Neural crest cell (in vitro differentiated cells): ENCODE measurements at regions not wholly inside any gene's neighbourhood (a gene's known extent, or its start where the extent isn't known, plus 50 kb on each side); places are given as distances from the start of the nearest gene placed in this dataset.
"Not testable (repeated sequence)": the region's sequence is repeated elsewhere in the genome, so short reads cannot be mapped to it uniquely, and the experiment has no call there.

Experiments
- DNase-seq: peaks from one replicate; pipeline ENCODE4 v3.0.0; 2021; ENCODE audit warnings: low read depth, mixed read lengths, low spot score
- H3K27ac Mint-ChIP-seq: one replicate; pipeline ENCODE4 v1.8.0; 2021; ENCODE audit warnings: mild to moderate bottlenecking, mixed read lengths; ENCODE audit not compliant: unreplicated experiment
- H3K27me3 Mint-ChIP-seq: 2 replicates; pipeline ENCODE4 v1.8.0; 2021; ENCODE audit warnings: low read depth, mild to moderate bottlenecking, mixed read lengths
- H3K36me3 Mint-ChIP-seq: 2 replicates; pipeline ENCODE4 v1.8.0; 2021; ENCODE audit warnings: low read depth, mild to moderate bottlenecking, mixed read lengths
- H3K4me1 Mint-ChIP-seq: 2 replicates; pipeline ENCODE4 v1.8.0; 2021; ENCODE audit warnings: mixed read lengths
- H3K4me3 Mint-ChIP-seq: one replicate; pipeline ENCODE4 v1.8.0; 2021; ENCODE audit warnings: mild to moderate bottlenecking, mixed read lengths
- H3K9me3 Mint-ChIP-seq: 2 replicates; pipeline ENCODE4 v1.8.0; 2021; ENCODE audit warnings: mixed read lengths
- TF ChIP-seq, protein P1 (sequence below): fragments of 200-600 bp; sonication (generic); conservative IDR thresholded peaks from 2 replicates; pipeline ENCODE4 v1.5.0; 2021; ENCODE audit warnings: antibody characterized with exemption, mild to moderate bottlenecking

DNA sequence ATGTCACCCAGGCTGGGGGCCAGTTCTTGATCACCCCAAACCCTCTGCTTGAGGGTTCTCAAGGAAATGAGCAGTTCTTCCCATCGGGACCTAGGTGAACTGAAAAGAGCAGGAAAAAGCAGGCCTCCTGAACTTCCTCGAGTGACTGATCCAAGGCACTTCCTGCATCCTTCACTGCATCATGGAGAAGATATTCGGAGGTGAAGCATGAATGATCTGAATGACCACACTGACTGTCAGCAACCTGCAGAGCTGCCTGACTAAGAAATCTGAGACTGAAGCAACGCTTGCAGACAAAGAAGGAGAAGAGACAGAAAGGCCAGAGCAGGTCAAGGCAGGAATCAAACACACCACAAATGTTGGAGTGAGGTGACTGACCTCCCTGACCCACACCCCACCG, 420.2 kb downstream of the AGTPBP1 start:
- Mint-ChIP-seq H3K27me3 (no peaks in the 10 kb centered on the region), H3K27ac (no peak overlapping the region), H3K4me1 (peaks cover 7% of the 10 kb centered on the region), H3K9me3 (peaks cover 5% of the 10 kb centered on the region), H3K4me3 (no peak overlapping the region), H3K36me3 (peaks cover 2% of the 10 kb centered on the region)
- TF ChIP-seq, protein P1, sequence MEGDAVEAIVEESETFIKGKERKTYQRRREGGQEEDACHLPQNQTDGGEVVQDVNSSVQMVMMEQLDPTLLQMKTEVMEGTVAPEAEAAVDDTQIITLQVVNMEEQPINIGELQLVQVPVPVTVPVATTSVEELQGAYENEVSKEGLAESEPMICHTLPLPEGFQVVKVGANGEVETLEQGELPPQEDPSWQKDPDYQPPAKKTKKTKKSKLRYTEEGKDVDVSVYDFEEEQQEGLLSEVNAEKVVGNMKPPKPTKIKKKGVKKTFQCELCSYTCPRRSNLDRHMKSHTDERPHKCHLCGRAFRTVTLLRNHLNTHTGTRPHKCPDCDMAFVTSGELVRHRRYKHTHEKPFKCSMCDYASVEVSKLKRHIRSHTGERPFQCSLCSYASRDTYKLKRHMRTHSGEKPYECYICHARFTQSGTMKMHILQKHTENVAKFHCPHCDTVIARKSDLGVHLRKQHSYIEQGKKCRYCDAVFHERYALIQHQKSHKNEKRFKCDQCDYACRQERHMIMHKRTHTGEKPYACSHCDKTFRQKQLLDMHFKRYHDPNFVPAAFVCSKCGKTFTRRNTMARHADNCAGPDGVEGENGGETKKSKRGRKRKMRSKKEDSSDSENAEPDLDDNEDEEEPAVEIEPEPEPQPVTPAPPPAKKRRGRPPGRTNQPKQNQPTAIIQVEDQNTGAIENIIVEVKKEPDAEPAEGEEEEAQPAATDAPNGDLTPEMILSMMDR: no peak
- DNase-seq: no peak

DNA sequence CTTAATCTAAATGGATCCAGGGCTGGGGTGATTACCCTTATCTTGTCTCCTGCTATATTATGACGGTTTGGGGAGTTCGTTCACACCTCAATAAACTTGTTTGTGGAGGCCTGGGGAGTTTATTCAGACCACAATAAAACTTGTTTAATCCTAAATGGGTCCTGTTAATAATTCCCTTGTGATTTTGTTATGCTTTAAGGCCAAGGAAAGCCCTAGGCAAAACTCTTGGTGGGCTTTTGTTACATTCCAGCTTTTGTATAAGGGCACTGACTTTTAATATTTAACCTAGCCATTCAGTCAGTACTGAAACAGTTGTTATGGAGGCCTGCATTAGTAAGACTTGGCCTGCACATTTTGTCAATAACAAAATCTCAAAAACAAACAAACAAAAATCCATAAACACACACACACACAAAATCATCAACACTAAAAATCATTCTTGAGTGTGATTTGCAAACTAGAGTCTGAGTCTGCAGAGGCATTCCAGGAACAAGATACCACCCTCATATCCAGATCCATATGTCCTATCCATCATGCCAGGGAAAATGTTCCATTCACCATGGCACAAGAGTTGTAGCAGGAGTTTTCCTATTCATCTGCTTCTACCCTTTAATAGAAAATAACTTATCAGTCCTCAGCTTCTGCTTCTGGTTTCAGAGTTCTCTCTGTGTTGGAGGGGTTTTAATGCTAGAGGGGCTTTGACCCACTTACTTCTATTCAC, 421.7 kb downstream of the AGTPBP1 start:
- Mint-ChIP-seq H3K4me1 (peaks cover 7% of the 10 kb centered on the region), H3K27me3 (no peaks in the 10 kb centered on the region), H3K36me3 (peaks cover 2% of the 10 kb centered on the region), H3K4me3 (no peak overlapping the region), H3K27ac (no peak overlapping the region), H3K9me3 (peaks cover 8% of the 10 kb centered on the region)
- DNase-seq: no peak
- TF ChIP-seq, protein P1: no peak

- H3K4me3 Mint-ChIP-seq, H3K4me1 Mint-ChIP-seq, H3K36me3 Mint-ChIP-seq, H3K27ac Mint-ChIP-seq, DNase-seq, H3K27me3 Mint-ChIP-seq: not testable (repeated sequence)
- H3K9me3 Mint-ChIP-seq: peaks cover 12% of the 10 kb centered on the region
Observed at GRCh38 chr9:85315535-85315934, 426.2 kb downstream of the AGTPBP1 start.

DNA sequence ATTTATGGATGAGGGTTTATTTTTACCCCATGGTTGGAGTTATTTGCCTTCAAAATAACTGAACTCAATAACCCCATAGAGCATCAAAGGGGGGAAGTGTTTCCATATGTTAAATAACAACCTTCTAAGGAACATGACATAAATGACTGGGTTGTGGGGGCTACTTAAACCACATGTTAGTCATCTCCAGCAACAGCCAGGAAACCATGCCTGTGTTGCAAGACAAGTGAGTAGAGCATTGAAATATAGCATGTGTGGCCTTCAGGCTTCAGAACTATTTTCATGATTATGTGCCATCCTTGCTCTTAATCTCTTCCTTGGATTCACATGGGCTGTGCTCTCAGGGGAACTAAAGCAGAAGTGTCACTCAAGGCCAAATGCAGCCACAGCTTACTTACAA, 431.2 kb downstream of the AGTPBP1 start:
- Mint-ChIP-seq H3K4me3 (no peak overlapping the region), H3K4me1 (no peaks in the 10 kb centered on the region), H3K9me3 (peaks cover 7% of the 10 kb centered on the region), H3K36me3 (peaks cover 11% of the 10 kb centered on the region), H3K27ac (no peak overlapping the region), H3K27me3 (no peaks in the 10 kb centered on the region)
- DNase-seq: no peak
- TF ChIP-seq, protein P1: no peak

DNA sequence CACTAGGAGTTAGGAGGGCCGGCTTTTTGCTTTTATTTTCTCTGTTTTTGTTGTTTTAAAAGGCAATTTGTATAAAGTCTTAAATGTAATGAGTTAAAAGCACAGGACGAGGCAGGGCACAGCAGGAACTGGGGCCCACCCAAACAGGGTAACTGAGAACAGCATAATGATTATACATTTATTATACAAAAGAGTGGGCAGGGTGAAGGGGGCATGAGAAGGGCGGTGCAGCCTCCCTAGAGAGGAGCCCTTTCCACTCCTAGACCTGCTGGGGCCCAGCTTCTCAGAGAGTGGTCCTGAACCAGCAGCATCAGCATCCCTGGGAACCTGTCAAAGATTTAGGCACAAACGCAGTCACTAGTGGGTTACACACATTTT, 438.0 kb downstream of the AGTPBP1 start:
- Mint-ChIP-seq H3K27me3 (no peaks in the 10 kb centered on the region), H3K27ac (no peak overlapping the region), H3K4me1 (peaks cover 22% of the 10 kb centered on the region), H3K9me3 (no peaks in the 10 kb centered on the region), H3K36me3 (no peaks in the 10 kb centered on the region), H3K4me3 (no peak overlapping the region)
- TF ChIP-seq, protein P1: no peak
- DNase-seq: no peak

DNA sequence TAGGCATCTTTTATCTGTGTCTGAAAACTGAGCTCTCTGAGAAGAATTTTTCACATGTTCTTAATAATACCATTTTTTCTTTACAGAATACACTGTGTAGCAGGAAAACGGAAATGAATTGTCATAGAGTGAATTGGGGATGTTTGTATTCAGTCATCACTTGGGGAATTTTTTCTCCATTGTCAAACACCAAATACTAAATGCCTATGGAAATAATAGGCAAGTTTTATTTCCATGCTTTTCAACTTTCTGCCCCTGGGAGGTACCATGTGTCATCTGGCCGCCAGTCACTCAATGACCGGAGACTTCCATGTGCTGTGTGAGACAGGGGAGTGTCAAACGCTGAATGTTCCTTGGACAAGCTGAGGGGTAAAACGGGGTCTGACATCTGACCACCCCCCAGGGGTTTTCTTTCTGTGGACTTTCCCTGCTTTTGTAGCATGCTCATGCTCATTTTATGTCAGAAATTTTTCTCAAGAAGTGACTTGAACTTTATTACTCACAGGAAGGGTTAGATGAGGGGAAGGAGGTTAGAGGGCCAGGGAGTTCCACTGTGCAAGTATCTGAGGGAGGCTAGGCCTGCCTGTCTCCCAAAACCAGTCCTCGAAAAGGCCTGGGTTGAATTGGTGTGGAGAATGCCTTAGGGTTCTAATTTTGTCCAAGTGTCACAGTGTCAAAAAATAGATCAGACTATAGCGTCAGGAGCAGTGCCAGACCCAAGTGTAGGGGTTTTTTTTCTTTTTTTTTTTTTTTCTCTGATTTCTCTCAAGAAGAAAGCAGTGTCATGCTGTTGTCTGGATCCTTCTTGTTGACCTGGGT, 438.6 kb downstream of the AGTPBP1 start:
- no peaks in the 10 kb centered on the region for H3K27me3 Mint-ChIP-seq
- DNase-seq: no peak
- TF ChIP-seq, protein P1: no peak
- peaks cover 22% of the 10 kb centered on the region for H3K4me1 Mint-ChIP-seq
- no peak overlapping the region for H3K4me3 Mint-ChIP-seq
- no peaks in the 10 kb centered on the region for H3K9me3 Mint-ChIP-seq
- H3K27ac Mint-ChIP-seq: no peak overlapping the region
- H3K36me3 Mint-ChIP-seq: no peaks in the 10 kb centered on the region
